HUES64 (cell line): ENCODE measurements at regions not wholly inside any gene's neighbourhood (a gene's known extent, or its start where the extent isn't known, plus 50 kb on each side); places are given as distances from the start of the nearest gene placed in this dataset.
"Not testable (repeated sequence)": the region's sequence is repeated elsewhere in the genome, so short reads cannot be mapped to it uniquely, and the experiment has no call there.

ENCODE experiments used
- H3K27ac ChIP-seq: 2 replicates; pipeline ENCODE4 v1.7.0; 2013; ENCODE audit warnings: low read depth, low read length, inconsistent platforms
- H3K27me3 ChIP-seq: 2 replicates; pipeline ENCODE4 v1.6.1; 2013; ENCODE audit warnings: mild to moderate bottlenecking, low read length; ENCODE audit not compliant: insufficient read depth
- H3K36me3 ChIP-seq: 2 replicates; pipeline ENCODE4 v1.6.1; 2013; ENCODE audit warnings: mild to moderate bottlenecking, low read length; ENCODE audit not compliant: insufficient read depth
- H3K4me1 ChIP-seq: 2 replicates; pipeline ENCODE4 v1.6.1; 2013; ENCODE audit warnings: mild to moderate bottlenecking, low read length, moderate library complexity; ENCODE audit not compliant: insufficient read depth
- H3K4me3 ChIP-seq: 2 replicates; pipeline ENCODE4 v1.5.1; 2013; ENCODE audit warnings: mild to moderate bottlenecking, low read length, moderate library complexity
- H3K9ac ChIP-seq: 2 replicates; pipeline ENCODE4 v1.6.1; 2013; ENCODE audit warnings: mild to moderate bottlenecking, low read depth, low read length
- H3K9me3 ChIP-seq: 2 replicates; pipeline ENCODE4 v1.6.1; 2013; ENCODE audit warnings: low read depth, low read length; ENCODE audit not compliant: insufficient read depth
- WGBS: fragments of 150-250, 120-280 bp; methylation state at CpG from one replicate; pipeline ENCODE4 v1.1.7; 2013; ENCODE audit warnings: missing lambda C conversion rate; 5-methylcytosine and 5-hydroxymethylcytosine counted together

- Histone ChIP-seq H3K27ac (no peak overlapping the region), H3K36me3 (no peaks in the 10 kb centered on the region), H3K9ac (no peak overlapping the region), H3K4me1 (no peaks in the 10 kb centered on the region), H3K4me3 (no peak overlapping the region), H3K9me3 (peaks cover 58% of the 10 kb centered on the region), H3K27me3 (no peaks in the 10 kb centered on the region)
- 87% methylated on average over 18 of the region's 18 CpGs for WGBS
These were observed 650.3 kb upstream of the ALG10B start for GRCh38 chr12:37666069-37666781.

GRCh38 chr12:37668557-37668956 is 648.0 kb upstream of the ALG10B start:
- not testable (repeated sequence) for H3K27me3 ChIP-seq, H3K36me3 ChIP-seq, H3K4me1 ChIP-seq, H3K27ac ChIP-seq, H3K4me3 ChIP-seq, H3K9ac ChIP-seq
- peaks cover 78% of the 10 kb centered on the region for H3K9me3 ChIP-seq
- WGBS: 95% methylated on average over 2 of the region's 2 CpGs

- Histone ChIP-seq H3K36me3 (no peaks in the 10 kb centered on the region), H3K4me3 (no peak overlapping the region), H3K4me1 (no peaks in the 10 kb centered on the region), H3K27me3 (no peaks in the 10 kb centered on the region), H3K27ac (no peak overlapping the region), H3K9me3 (peaks cover 92% of the 10 kb centered on the region), H3K9ac (no peak overlapping the region)
- 93% methylated on average over 4 of the region's 6 CpGs for WGBS
These were observed 643.8 kb upstream of the ALG10B start for GRCh38 chr12:37672655-37673260.

GRCh38 chr12:37720846-37721245 is 595.7 kb upstream of the ALG10B start:
- Histone ChIP-seq H3K27ac (no peak overlapping the region), H3K4me1 (no peaks in the 10 kb centered on the region), H3K4me3 (no peak overlapping the region), H3K9me3 (peaks cover 88% of the 10 kb centered on the region), H3K36me3 (no peaks in the 10 kb centered on the region), H3K9ac (no peak overlapping the region), H3K27me3 (no peaks in the 10 kb centered on the region)
- 83% methylated on average over 3 of the region's 5 CpGs for WGBS

- Histone ChIP-seq H3K4me1 (no peaks in the 10 kb centered on the region), H3K27me3 (no peaks in the 10 kb centered on the region), H3K27ac (no peak overlapping the region), H3K36me3 (no peaks in the 10 kb centered on the region), H3K4me3 (no peak overlapping the region), H3K9me3 (peaks cover 74% of the 10 kb centered on the region), H3K9ac (no peak overlapping the region)
- WGBS: 50% methylated on average over 1 of the region's 2 CpGs
These were observed 582.7 kb upstream of the ALG10B start for GRCh38 chr12:37733856-37734255.
